ENCODE measurements at regions not wholly inside any gene's neighbourhood (a gene's known extent, or its start where the extent isn't known, plus 50 kb on each side); places are given as distances from the start of the nearest gene placed in this dataset.

GRCh38 chr3:190746531-190746930 is 116.0 kb downstream of the GMNC start:
- no peaks in the 10 kb centered on the region for H3K79me2 ChIP-seq (ENCODE audit: control insufficient read depth, insufficient read depth, low read length)
- in situ Hi-C loops (cut with MboI) (no loop called here), intact Hi-C loops (cut with micrococcal nuclease; ENCODE audit: unreplicated experiment) (no loop called here)
- ChIA-PET CTCF (no interaction called here), SMC1A (ENCODE audit: uncharacterized antibody, unreplicated experiment) (no interaction called here), RAD21 (ENCODE audit: unreplicated experiment) (no interaction called here), POLR2A (no interaction called here)
- FAIRE-seq (no peak), DNase-seq (ENCODE audit: low read depth, low spot score) (no peak), ATAC-seq (no peak)
- H2AFZ ChIP-seq (ENCODE audit: control insufficient read depth, low read depth, low read length), result no peak overlapping the region
- BruUV-seq (replicated peaks), result no TSS peak
- 56% methylated on average over 3 of the region's 3 CpGs for WGBS (ENCODE audit: insufficient coverage, insufficient replicate concordance, low lambda C conversion rate, missing lambda C conversion rate)
- H4K20me1 ChIP-seq (ENCODE audit: control insufficient read depth, insufficient read depth), result no peaks in the 10 kb centered on the region
- H3K9ac ChIP-seq (ENCODE audit: control insufficient read depth, insufficient read depth, low read length), result no peak overlapping the region
- no peak overlapping the region for H3K4me2 ChIP-seq (ENCODE audit: control insufficient read depth, insufficient read depth)
- H3K36me3 ChIP-seq (ENCODE audit: control insufficient read depth in 2 of 2, insufficient read depth in 2 of 2, low read length in 1 of 2), result no peaks in the 10 kb centered on the region
- H3K4me3 ChIP-seq, result no peak overlapping the region
- H3K27me3 ChIP-seq (replicated peaks in 1 of 2; ENCODE audit: control insufficient read depth in 2 of 2, insufficient read depth in 2 of 2, low read length in 1 of 2), result no peaks in the 10 kb centered on the region
- no peaks in the 10 kb centered on the region for H3K9me3 ChIP-seq (replicated peaks; ENCODE audit: control insufficient read depth, insufficient read depth, low read length)
- no peaks in the 10 kb centered on the region for H3K4me1 ChIP-seq (ENCODE audit: control insufficient read depth, insufficient read depth, low read length)
- no peak overlapping the region for H3K27ac ChIP-seq (ENCODE audit: control insufficient read depth, insufficient read depth)
- TF ChIP-seq ZNF24 (IDR thresholded peaks at IDR 0.05), result no peak
- TF ChIP-seq SIN3A (IDR thresholded peaks at IDR 0.05; ENCODE audit: low read depth, low read length), result no peak
- TF ChIP-seq, protein P1, sequence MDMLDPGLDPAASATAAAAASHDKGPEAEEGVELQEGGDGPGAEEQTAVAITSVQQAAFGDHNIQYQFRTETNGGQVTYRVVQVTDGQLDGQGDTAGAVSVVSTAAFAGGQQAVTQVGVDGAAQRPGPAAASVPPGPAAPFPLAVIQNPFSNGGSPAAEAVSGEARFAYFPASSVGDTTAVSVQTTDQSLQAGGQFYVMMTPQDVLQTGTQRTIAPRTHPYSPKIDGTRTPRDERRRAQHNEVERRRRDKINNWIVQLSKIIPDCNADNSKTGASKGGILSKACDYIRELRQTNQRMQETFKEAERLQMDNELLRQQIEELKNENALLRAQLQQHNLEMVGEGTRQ (IDR thresholded peaks at IDR 0.05; ENCODE audit: borderline replicate concordance, low read depth, low read length), result no peak
- TF ChIP-seq RELA (IDR thresholded peaks at IDR 0.05; ENCODE audit: borderline replicate concordance, partially characterized antibody), result no peak
- TF ChIP-seq IKZF2 (IDR thresholded peaks at IDR 0.05), result no peak
- no peak for TF ChIP-seq NR2F1 (conservative IDR thresholded peaks at IDR 0.05)
- TF ChIP-seq ZBTB11 (CRISPR knock-in tag; IDR thresholded peaks at IDR 0.05), result no peak
- TF ChIP-seq NRF1 (conservative IDR thresholded peaks at IDR 0.05; ENCODE audit: low read depth, low read length), result no peak
- no peak for TF ChIP-seq CHD4 (IDR thresholded peaks at IDR 0.05)
- TF ChIP-seq CBX3 (IDR thresholded peaks at IDR 0.05; ENCODE audit: borderline replicate concordance, low read depth), result no peak
- TF ChIP-seq, protein P2, sequence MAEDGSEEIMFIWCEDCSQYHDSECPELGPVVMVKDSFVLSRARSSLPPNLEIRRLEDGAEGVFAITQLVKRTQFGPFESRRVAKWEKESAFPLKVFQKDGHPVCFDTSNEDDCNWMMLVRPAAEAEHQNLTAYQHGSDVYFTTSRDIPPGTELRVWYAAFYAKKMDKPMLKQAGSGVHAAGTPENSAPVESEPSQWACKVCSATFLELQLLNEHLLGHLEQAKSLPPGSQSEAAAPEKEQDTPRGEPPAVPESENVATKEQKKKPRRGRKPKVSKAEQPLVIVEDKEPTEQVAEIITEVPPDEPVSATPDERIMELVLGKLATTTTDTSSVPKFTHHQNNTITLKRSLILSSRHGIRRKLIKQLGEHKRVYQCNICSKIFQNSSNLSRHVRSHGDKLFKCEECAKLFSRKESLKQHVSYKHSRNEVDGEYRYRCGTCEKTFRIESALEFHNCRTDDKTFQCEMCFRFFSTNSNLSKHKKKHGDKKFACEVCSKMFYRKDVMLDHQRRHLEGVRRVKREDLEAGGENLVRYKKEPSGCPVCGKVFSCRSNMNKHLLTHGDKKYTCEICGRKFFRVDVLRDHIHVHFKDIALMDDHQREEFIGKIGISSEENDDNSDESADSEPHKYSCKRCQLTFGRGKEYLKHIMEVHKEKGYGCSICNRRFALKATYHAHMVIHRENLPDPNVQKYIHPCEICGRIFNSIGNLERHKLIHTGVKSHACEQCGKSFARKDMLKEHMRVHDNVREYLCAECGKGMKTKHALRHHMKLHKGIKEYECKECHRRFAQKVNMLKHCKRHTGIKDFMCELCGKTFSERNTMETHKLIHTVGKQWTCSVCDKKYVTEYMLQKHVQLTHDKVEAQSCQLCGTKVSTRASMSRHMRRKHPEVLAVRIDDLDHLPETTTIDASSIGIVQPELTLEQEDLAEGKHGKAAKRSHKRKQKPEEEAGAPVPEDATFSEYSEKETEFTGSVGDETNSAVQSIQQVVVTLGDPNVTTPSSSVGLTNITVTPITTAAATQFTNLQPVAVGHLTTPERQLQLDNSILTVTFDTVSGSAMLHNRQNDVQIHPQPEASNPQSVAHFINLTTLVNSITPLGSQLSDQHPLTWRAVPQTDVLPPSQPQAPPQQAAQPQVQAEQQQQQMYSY (CRISPR knock-in tag; IDR thresholded peaks at IDR 0.05), result no peak
- TF ChIP-seq EZH2 (IDR thresholded peaks at IDR 0.05; ENCODE audit: borderline replicate concordance, control insufficient read depth, low read depth, low read length), result no peak
- no peak for TF ChIP-seq ASH2L (IDR thresholded peaks at IDR 0.05; ENCODE audit: borderline replicate concordance, low read depth)
- TF ChIP-seq NFYA (IDR thresholded peaks at IDR 0.05; ENCODE audit: borderline replicate concordance, low read depth, low read length), result no peak
- TF ChIP-seq MTA3 (IDR thresholded peaks at IDR 0.05; ENCODE audit: borderline replicate concordance, low read length), result no peak
- no peak for TF ChIP-seq KAT2A (conservative IDR thresholded peaks at IDR 0.05; ENCODE audit: control insufficient read depth, low read depth, low read length)
- TF ChIP-seq, protein P3, sequence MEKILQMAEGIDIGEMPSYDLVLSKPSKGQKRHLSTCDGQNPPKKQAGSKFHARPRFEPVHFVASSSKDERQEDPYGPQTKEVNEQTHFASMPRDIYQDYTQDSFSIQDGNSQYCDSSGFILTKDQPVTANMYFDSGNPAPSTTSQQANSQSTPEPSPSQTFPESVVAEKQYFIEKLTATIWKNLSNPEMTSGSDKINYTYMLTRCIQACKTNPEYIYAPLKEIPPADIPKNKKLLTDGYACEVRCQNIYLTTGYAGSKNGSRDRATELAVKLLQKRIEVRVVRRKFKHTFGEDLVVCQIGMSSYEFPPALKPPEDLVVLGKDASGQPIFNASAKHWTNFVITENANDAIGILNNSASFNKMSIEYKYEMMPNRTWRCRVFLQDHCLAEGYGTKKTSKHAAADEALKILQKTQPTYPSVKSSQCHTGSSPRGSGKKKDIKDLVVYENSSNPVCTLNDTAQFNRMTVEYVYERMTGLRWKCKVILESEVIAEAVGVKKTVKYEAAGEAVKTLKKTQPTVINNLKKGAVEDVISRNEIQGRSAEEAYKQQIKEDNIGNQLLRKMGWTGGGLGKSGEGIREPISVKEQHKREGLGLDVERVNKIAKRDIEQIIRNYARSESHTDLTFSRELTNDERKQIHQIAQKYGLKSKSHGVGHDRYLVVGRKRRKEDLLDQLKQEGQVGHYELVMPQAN (conservative IDR thresholded peaks at IDR 0.05), result no peak

Data from GM12878 (cell line).